Fibroblast of skin of right biceps (primary cell): ENCODE measurements at regions not wholly inside any gene's neighbourhood (a gene's known extent, or its start where the extent isn't known, plus 50 kb on each side); places are given as distances from the start of the nearest gene placed in this dataset.

Experiments used
- DNase-seq: peaks from one replicate; pipeline ENCODE4 v3.0.0-alpha.2; 2013

GRCh38 chr6:113635222-113635986, 221.7 kb upstream of the MARCKS start:
- DNase-seq: no peak

GRCh38 chr6:113636357-113636824, 220.8 kb upstream of the MARCKS start:
- peak; percentile 43 for DNase-seq

GRCh38 chr6:113640051-113640450, 217.1 kb upstream of the MARCKS start:
- no peak for DNase-seq

DNA sequence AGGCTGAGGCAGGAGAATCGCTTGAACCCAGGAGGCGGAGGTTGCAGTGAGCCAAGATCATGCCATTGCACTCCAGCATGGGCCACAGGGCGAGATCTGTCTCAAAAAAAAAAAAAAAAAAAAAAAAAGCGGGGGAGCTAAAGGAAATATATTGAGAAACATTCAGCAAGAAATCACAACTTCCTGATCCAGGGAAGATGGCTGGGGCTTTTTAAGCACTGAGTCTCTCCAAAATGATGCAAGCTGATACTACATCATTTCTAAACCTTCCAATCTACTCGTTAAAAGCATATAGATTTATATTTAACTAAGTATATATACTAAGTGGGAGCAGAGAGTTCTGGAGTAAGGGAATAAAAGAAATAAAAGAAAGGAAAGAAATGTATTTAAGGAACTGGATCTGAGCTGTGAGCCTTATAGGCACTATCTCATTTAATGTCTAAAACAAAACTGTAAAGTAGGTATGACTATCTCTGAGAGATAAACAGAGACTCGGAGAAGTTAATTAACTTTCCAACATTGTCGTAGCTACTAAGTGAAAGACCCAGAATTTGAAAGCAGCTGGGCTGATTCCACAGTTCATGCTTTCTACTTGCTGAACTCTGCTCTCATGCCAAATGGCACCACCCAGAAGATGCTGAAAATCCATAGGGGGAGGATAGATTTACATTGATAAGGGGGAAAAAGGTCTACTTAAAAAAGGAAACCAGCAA, 215.0 kb upstream of the MARCKS start:
- DNase-seq: no peak

GRCh38 chr6:113642714-113643406, 214.3 kb upstream of the MARCKS start:
- no peak for DNase-seq

DNA sequence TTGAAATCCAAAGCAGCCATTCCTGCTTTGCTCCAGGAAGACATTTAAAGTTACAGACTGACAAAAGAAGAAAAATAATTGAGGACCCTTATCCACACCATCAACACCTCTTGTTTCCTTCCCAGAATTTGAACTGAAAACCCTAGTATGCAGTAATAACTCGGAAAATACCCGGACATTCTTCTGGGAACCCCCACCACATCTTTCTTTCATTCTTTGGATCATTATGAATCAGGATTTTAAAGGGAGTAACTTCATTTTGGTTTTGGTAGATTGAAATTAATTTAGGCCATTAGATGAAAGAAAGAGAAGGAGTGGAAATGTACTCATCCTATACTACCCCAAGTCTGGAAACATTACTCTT, 213.8 kb upstream of the MARCKS start:
- no peak for DNase-seq

- DNase-seq: peak; percentile 99
Measured at GRCh38 chr6:113644861-113645575, 212.1 kb upstream of the MARCKS start.

DNA sequence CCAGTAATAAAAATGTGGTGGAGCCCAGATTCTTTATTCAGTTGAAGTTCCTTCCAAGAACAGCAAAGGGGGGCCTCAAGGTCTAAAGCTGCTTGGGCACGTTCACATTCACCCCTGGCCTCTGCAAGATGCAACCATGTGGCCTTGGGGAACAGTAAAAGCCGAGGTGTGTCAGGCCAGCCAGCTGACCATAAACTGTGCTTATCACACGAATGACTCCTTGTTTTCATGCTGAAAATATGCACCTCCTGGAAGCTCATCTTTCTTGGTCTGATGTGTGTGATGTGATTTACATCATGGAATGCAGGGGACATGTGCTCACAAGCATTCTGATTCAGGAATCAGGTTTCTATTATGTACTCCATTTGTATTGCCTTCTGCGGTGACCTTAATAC, 211.6 kb upstream of the MARCKS start:
- DNase-seq: peak; percentile 98

DNA sequence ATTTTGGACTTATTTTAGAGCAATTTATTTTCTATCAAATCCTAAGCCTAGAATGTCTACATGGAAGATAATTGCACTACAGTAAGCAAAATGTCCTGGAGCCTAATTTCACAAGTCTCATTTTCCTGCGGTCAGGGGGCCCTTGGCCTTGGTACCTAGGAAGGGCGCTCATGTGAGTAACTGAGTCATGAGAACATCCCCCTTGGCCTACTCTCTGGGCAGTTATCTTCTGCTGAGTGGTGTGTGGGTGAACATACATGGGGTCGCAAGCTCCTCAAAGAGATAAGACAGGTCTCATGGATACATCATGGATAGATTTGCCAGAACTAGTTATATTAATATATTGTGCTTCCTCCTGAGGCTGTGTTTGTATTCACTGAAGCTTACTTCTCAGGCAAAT, 211.2 kb upstream of the MARCKS start:
- no peak for DNase-seq

DNA sequence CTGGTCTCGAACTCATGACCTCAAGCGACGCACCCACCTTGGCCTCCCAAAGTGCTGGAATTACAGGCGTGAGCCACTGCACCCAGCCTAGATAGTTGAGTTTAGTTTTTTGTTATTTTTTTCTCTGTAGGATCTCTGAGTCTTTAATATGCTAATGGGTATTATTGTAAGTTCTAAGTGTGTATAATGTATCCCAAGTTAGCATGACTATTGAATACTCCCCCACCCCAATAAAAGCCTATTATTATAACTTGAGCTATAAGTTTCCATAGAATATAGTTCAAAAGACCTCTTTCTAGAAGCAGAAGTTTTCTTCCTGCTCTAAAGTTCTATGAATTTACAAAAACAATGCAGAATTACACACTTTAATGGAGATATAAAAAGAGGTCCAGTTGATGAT, 210.4 kb upstream of the MARCKS start:
- DNase-seq: no peak

DNA sequence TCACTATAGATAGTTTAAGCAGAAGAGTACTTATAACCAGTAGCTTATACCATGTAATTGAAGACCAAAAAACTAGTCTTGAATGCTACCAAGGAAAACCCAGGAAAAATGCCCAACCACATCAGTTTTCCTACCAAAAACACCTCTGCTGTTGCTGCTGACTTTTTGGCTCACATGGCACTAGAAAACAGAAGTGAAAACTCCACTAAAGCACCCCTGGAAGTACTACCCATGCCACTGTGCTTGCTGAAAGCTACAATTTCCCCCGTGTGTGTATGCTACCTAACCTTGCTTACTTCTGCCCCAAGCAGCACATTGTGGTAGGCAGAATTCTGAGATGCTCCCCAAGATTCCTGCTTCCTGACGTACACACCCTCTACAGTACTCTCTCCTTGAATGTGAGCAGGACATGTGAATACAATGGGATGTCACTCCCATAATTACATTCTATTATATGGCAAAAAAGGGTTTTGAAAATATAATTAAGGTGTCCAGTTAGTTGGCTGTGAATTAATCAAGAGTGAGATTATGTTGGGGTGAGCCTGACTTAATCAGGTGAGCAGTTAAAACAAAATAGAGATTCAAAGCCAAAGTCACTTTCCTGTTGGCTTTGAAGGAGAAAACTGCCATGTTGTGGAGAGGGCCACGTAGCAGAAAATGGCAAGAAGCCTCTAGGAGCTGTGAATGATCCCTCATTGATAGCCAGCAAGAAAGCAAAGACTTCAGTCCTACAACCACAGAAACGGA, 209.8 kb upstream of the MARCKS start:
- DNase-seq: no peak

DNA sequence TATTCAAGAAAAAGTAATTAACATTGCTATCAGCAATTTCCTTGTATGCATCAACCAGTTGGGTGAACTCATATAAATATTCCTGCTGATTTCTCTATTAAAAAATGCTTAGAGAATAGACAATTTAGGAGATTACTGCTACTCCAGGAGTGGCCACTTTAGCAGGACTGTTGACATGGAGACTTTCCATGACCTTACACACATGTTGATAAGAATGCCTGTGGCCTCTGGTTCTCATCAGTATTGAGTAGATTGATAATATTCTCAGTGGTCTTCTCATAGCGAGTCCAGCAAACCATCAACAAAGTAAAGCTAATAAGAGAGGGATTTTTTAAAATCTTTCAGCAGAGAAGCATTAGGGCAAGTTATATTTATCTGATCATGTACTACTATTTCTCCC, 208.4 kb upstream of the MARCKS start:
- DNase-seq: no peak

DNA sequence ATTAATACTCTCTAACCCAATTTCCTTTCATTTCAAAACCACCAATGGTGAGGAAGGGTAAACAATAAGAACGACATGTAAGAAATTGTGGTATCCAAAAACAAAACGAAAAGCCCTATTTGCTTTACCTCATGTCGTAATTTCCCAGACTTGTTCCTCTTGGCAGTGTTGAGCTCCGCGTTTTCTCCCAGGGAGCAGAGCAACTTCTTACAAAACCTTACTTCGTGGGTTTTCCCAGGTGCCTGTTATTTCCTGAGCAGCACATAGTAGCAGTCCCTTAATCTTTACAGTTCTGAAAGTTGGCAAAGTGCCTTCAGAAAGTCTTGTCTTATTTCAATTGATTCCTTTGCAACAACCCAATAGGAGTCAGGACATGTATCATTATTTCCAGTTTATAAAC, 207.9 kb upstream of the MARCKS start:
- no peak for DNase-seq

- no peak for DNase-seq
Measured at GRCh38 chr6:113649880-113650609, 207.1 kb upstream of the MARCKS start.

- no peak for DNase-seq
Measured at GRCh38 chr6:113650610-113650979, 206.6 kb upstream of the MARCKS start.

DNA sequence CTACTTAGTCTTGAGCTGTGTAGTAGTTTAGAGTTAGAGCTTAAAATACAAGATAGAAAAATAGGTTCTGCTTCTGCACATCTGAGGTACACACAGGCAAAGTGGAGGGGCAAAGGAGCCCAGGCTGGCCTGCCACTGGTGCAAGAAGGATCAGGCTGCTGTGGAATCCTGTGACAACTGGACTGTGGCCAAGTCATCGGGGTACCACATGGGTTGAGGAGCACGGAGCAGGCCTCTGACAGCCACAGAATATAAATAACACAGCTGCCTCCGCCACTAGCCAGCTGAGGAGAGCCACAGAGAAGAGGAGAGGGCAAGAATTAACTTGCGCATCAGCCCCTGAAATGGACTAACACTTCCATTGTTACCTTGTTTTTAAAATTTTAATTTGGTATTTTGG, 206.0 kb upstream of the MARCKS start:
- no peak for DNase-seq

GRCh38 chr6:113651920-113652319, 205.2 kb upstream of the MARCKS start:
- DNase-seq: no peak

- DNase-seq: no peak
Measured at GRCh38 chr6:113653275-113653674, 203.9 kb upstream of the MARCKS start.

DNA sequence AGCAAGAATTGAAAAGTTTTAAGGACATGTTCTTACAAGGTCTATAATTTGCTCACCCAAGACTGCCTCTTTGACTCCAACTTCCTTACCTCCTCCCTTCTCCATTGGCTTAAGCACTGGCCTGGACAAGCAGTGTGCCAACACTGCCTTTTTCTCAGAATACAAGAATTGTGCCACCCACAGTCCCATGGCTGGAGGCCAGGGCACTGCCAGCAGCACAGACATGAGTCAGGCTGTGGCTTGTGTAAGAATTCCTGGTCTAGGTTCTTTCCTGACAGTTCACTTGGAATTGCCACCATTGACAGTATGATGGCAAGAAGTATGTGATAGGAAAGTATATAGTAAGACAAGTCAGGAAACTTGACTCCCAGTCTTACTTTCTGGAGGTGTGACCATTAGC, 202.7 kb upstream of the MARCKS start:
- peak; percentile 60 for DNase-seq

- DNase-seq: no peak
Measured at GRCh38 chr6:113655761-113656160, 201.4 kb upstream of the MARCKS start.

- DNase-seq: no peak
Measured at GRCh38 chr6:113659762-113660404, 197.3 kb upstream of the MARCKS start.
